Activated CD4-positive, alpha-beta T cell treated with anti-CD3 and anti-CD28 coated beads for 48 hours (primary cell): ENCODE measurements at regions not wholly inside any gene's neighbourhood (a gene's known extent, or its start where the extent isn't known, plus 50 kb on each side); places are given as distances from the start of the nearest gene placed in this dataset.

Source experiments
- DNase-seq: peaks from one replicate; pipeline ENCODE4 v3.0.0-alpha.2; 2020

GRCh38 chr13:105820415-105820814, 715.0 kb downstream of the EFNB2 start:
- DNase-seq: no peak

- no peak for DNase-seq
Measured at GRCh38 chr13:105817498-105817897, 718.0 kb downstream of the EFNB2 start.

- DNase-seq: no peak
Measured at GRCh38 chr13:105816994-105817393, 718.5 kb downstream of the EFNB2 start.

GRCh38 chr13:105814902-105815250, 720.6 kb downstream of the EFNB2 start:
- DNase-seq: no peak

- DNase-seq: no peak
Measured at GRCh38 chr13:105814219-105814901, 721.1 kb downstream of the EFNB2 start.

GRCh38 chr13:105806628-105806920, 728.9 kb downstream of the EFNB2 start:
- DNase-seq: no peak

- no peak for DNase-seq
Measured at GRCh38 chr13:105805892-105806627, 729.4 kb downstream of the EFNB2 start.

GRCh38 chr13:105804561-105805190, 730.8 kb downstream of the EFNB2 start:
- no peak for DNase-seq

GRCh38 chr13:105799155-105799554, 736.3 kb downstream of the EFNB2 start:
- no peak for DNase-seq

GRCh38 chr13:105798541-105798940, 736.9 kb downstream of the EFNB2 start:
- no peak for DNase-seq

GRCh38 chr13:105796081-105796480, 739.4 kb downstream of the EFNB2 start:
- DNase-seq: no peak

- no peak for DNase-seq
Measured at GRCh38 chr13:105790923-105791322, 744.5 kb downstream of the EFNB2 start.

- DNase-seq: no peak
Measured at GRCh38 chr13:105788530-105788929, 746.9 kb downstream of the EFNB2 start.

GRCh38 chr13:105787632-105788031, 747.8 kb downstream of the EFNB2 start:
- DNase-seq: no peak

GRCh38 chr13:105785436-105785835, 750.0 kb downstream of the EFNB2 start:
- no peak for DNase-seq

GRCh38 chr13:105783261-105783660, 752.2 kb downstream of the EFNB2 start:
- DNase-seq: no peak

GRCh38 chr13:105778196-105778595, 757.3 kb downstream of the EFNB2 start:
- DNase-seq: no peak

- DNase-seq: no peak
Measured at GRCh38 chr13:105774739-105775460, 760.6 kb downstream of the EFNB2 start.

GRCh38 chr13:105773863-105774538, 761.5 kb downstream of the EFNB2 start:
- DNase-seq: peak; percentile 2

- DNase-seq: no peak
Measured at GRCh38 chr13:105773241-105773640, 762.2 kb downstream of the EFNB2 start.

GRCh38 chr13:105764486-105764885, 771.0 kb downstream of the EFNB2 start:
- DNase-seq: no peak

GRCh38 chr13:105763851-105764250, 771.6 kb downstream of the EFNB2 start:
- no peak for DNase-seq

GRCh38 chr13:105762096-105762495, 773.4 kb downstream of the EFNB2 start:
- DNase-seq: no peak
